Panc1 (cell line): ENCODE measurements at regions not wholly inside any gene's neighbourhood (a gene's known extent, or its start where the extent isn't known, plus 50 kb on each side); places are given as distances from the start of the nearest gene placed in this dataset.

ENCODE experiments used
- ATAC-seq: fragments of 200-7000 bp; cut with Tn5 transposase; 2 replicates; pipeline ENCODE4 v1.9.1; 2020; ENCODE audit warnings: mild to moderate bottlenecking, moderate library complexity
- BruUV-seq: library from RNA; stranded (reverse); fragments of 400-500 nt; replicated peaks from 2 replicates; lab custom pipeline; 2021; lab: Mats Ljungman, UMichigan
- CTCF ChIA-PET: fragments of 300-600 bp; sonication (Branson Sonifier 250); formaldehyde crosslinking; loops from one replicate; lab custom pipeline; 2022; ENCODE audit warnings: antibody characterized with exemption; lab: Charles Lee
- POLR2A ChIA-PET: fragments of 300-600 bp; sonication (Branson Sonifier 250); formaldehyde crosslinking; loops from one replicate; lab custom pipeline; 2022; ENCODE audit warnings: antibody characterized with exemption; lab: Charles Lee
- DNase-seq: peaks from one replicate; pipeline ENCODE4 v3.0.0-alpha.2; 2010; ENCODE audit warnings: low read depth, low spot score
- H3K27ac ChIP-seq: 2 replicates; pipeline ENCODE4 v1.5.1; 2011; ENCODE audit warnings: mild to moderate bottlenecking, low read length, inconsistent platforms
- H3K27me3 ChIP-seq: fragments of 200-500 bp; sonication (Bioruptor generic); 2 replicates; pipeline ENCODE4 v1.6.0; 2014; ENCODE audit warnings: low read length, inconsistent platforms; ENCODE audit not compliant: control insufficient read depth, insufficient read depth
- H3K36me3 ChIP-seq: fragments of 200-500 bp; sonication (Bioruptor generic); 2 replicates; pipeline ENCODE4 v1.5.1; 2014; ENCODE audit warnings: inconsistent platforms, mild to moderate bottlenecking, low read length, moderate library complexity; ENCODE audit not compliant: control insufficient read depth, insufficient read depth
- H3K4me1 ChIP-seq: 2 replicates; pipeline ENCODE4 v1.5.1; 2011; ENCODE audit warnings: inconsistent platforms, mild to moderate bottlenecking, low read length, moderate library complexity; ENCODE audit not compliant: control insufficient read depth, insufficient read depth
- H3K4me3 ChIP-seq, 2 experiments: 2 replicates each; pipeline ENCODE4 v1.5.1; 2011 to 2012; ENCODE audit warnings: low read depth in 2 of 2, low read length in 2 of 2, mild to moderate bottlenecking in 2 of 2, inconsistent platforms in 1 of 2, moderate library complexity in 1 of 2
- H3K9me3 ChIP-seq: fragments of 200-500 bp; sonication (Bioruptor generic); 2 replicates; pipeline ENCODE4 v1.5.1; 2014; ENCODE audit warnings: low read depth, mild to moderate bottlenecking, inconsistent platforms, low read length, moderate library complexity; ENCODE audit not compliant: control insufficient read depth, insufficient read depth
- POLR2AphosphoS5 ChIP-seq: IDR thresholded peaks from 2 replicates; pipeline ENCODE4 v1.6.1; 2012; ENCODE audit warnings: mild to moderate bottlenecking, low read depth, low read length, moderate library complexity
- REST ChIP-seq, 2 experiments: IDR thresholded peaks; 2 replicates each; pipeline ENCODE4 v1.6.1; 2011 to 2012; ENCODE audit warnings: low read depth in 2 of 2, control low read depth in 1 of 2, low read length in 1 of 2, mild to moderate bottlenecking in 1 of 2, moderate library complexity in 1 of 2; ENCODE audit not compliant: insufficient read depth in 1 of 2
- SIN3A ChIP-seq: IDR thresholded peaks from 2 replicates; pipeline ENCODE4 v1.6.1; 2012; ENCODE audit warnings: low read depth, mild to moderate bottlenecking, low read length, moderate library complexity, borderline replicate concordance; ENCODE audit not compliant: insufficient read depth
- TCF7L2 ChIP-seq: IDR thresholded peaks from 2 replicates; pipeline ENCODE4 v1.6.1; 2011; ENCODE audit warnings: mild to moderate bottlenecking, low read depth, low read length, inconsistent platforms
- in situ Hi-C: cut with HindIII; loops from 2 replicates; pipeline ENCODE4 v1.10.0; 2016; ENCODE audit warnings: low sequenced_read_pairs, low pct_unique_long_range_greater_than_20kb
- intact Hi-C: fragments of 100-400 bp; cut with micrococcal nuclease; formaldehyde crosslinking; loops from one replicate; pipeline ENCODE4 v1.10.0; 2022; ENCODE audit not compliant: unreplicated experiment
- TF ChIP-seq, protein P1 (sequence below): fragments of 450-650 bp; IDR thresholded peaks from 2 replicates; pipeline ENCODE4 v1.5.1; 2017; ENCODE audit warnings: mild to moderate bottlenecking

GRCh38 chr3:164230385-164231094 lies 847.8 kb downstream of the SI start:
- ATAC-seq (no peak), DNase-seq (no peak)
- in situ Hi-C loops = no loop called here
- POLR2A ChIA-PET = no interaction called here
- Histone ChIP-seq H3K9me3 (no peaks in the 10 kb centered on the region; the same call in 1 of the 2 replicates), H3K4me3 (no peak overlapping the region), H3K4me1 (no peaks in the 10 kb centered on the region), H3K36me3 (no peaks in the 10 kb centered on the region), H3K27ac (no peak overlapping the region), H3K27me3 (no peaks in the 10 kb centered on the region)
- CTCF ChIA-PET = no interaction called here
- BruUV-seq = no TSS peak
- intact Hi-C loops = no loop called here
- TF ChIP-seq, protein P1, sequence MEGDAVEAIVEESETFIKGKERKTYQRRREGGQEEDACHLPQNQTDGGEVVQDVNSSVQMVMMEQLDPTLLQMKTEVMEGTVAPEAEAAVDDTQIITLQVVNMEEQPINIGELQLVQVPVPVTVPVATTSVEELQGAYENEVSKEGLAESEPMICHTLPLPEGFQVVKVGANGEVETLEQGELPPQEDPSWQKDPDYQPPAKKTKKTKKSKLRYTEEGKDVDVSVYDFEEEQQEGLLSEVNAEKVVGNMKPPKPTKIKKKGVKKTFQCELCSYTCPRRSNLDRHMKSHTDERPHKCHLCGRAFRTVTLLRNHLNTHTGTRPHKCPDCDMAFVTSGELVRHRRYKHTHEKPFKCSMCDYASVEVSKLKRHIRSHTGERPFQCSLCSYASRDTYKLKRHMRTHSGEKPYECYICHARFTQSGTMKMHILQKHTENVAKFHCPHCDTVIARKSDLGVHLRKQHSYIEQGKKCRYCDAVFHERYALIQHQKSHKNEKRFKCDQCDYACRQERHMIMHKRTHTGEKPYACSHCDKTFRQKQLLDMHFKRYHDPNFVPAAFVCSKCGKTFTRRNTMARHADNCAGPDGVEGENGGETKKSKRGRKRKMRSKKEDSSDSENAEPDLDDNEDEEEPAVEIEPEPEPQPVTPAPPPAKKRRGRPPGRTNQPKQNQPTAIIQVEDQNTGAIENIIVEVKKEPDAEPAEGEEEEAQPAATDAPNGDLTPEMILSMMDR = no peak
- no peak for TF ChIP-seq REST (IDR thresholded peaks at IDR 0.05; ENCODE audit: insufficient read depth in 1 of 2, low read depth in 2 of 2, low read length in 1 of 2)
- TF ChIP-seq SIN3A = no peak
- no peak for TF ChIP-seq POLR2AphosphoS5
- no peak for TF ChIP-seq TCF7L2

DNA sequence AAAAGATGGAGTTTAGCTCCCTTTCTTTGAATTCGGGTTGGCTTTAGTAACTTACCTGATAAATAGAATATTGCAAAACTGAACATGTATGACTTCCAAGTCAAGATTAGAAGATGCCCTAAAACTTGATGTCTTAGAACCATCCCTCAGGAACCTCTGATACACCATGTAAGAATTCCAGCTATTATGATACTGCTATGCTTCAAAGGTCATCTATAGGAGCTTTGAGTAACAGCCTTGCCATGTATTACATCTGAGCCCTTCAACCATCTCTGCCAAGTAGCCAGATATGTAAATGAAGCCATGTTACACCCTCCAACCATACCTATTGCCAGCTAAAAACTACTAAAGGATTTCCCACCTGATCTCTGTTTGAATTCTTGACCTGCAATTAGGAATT lies 854.2 kb downstream of the SI start:
- in situ Hi-C loops (no loop called here), intact Hi-C loops (no loop called here)
- no peak for ATAC-seq
- no peak for DNase-seq
- BruUV-seq = no TSS peak
- TF ChIP-seq TCF7L2 (no peak), POLR2AphosphoS5 (no peak), REST (IDR thresholded peaks at IDR 0.05; ENCODE audit: insufficient read depth in 1 of 2, low read depth in 2 of 2, low read length in 1 of 2) (no peak), SIN3A (no peak)
- TF ChIP-seq, protein P1 = no peak
- ChIA-PET POLR2A (no interaction called here), CTCF (no interaction called here)
- Histone ChIP-seq H3K4me1 (no peaks in the 10 kb centered on the region), H3K4me3 (no peak overlapping the region), H3K27me3 (no peaks in the 10 kb centered on the region), H3K27ac (no peak overlapping the region), H3K36me3 (no peaks in the 10 kb centered on the region), H3K9me3 (peaks cover 2% of the 10 kb centered on the region; the same call in 1 of the 2 replicates)
